ENCODE measurements at regions not wholly inside any gene's neighbourhood (a gene's known extent, or its start where the extent isn't known, plus 50 kb on each side); places are given as distances from the start of the nearest gene placed in this dataset.

- H3K4me1 ChIP-seq = peaks cover 5% of the 10 kb centered on the region
- H3K27me3 ChIP-seq = no peaks in the 10 kb centered on the region
- H3K36me3 ChIP-seq = no peaks in the 10 kb centered on the region
- H3K9me3 ChIP-seq = no peaks in the 10 kb centered on the region
- DNase-seq (ENCODE audit: low spot score in 2 of 2) = no peak
- TF ChIP-seq POLR2AphosphoS5 (IDR thresholded peaks at IDR 0.05) (no peak), EP300 (IDR thresholded peaks at IDR 0.05) (no peak), POLR2A (IDR thresholded peaks at IDR 0.05) (no peak)
- no peak overlapping the region for H3K27ac ChIP-seq
- WGBS = 87% methylated on average over 1 of the region's 1 CpG
- H3K4me3 ChIP-seq = no peak overlapping the region
Observed at GRCh38 chr5:56574778-56575177, 240.6 kb upstream of the MAP3K1 start.

DNA sequence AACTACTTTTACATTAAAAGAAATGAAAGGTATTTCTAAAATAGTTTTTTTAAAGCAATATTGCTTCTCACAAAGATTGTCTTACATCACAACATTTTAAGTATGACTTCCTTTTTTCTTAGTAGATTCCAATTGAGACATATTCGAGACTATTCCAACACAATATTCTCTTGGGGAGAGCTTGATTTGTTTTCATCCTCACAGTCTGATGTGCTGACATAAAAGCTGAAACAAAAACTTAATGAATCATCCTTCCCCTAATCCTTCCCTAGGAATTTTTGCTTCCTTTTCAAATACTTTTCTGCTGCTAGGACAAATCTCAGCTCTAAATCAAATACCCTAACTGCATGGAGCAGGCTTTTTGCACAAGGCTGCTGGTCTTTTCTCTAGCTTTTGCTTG lies 245.8 kb upstream of the MAP3K1 start:
- no peak overlapping the region for H3K4me3 ChIP-seq

GRCh38 chr5:56569076-56569475 lies 246.3 kb upstream of the MAP3K1 start:
- no peaks in the 10 kb centered on the region for H3K9me3 ChIP-seq
- no peak for DNase-seq (ENCODE audit: low spot score in 2 of 2)
- no peak overlapping the region for H3K4me3 ChIP-seq
- 53% methylated on average over 3 of the region's 3 CpGs for WGBS
- TF ChIP-seq EP300 (IDR thresholded peaks at IDR 0.05) (no peak), POLR2AphosphoS5 (IDR thresholded peaks at IDR 0.05) (no peak), CTCF (IDR thresholded peaks at IDR 0.05) (no peak), POLR2A (IDR thresholded peaks at IDR 0.05) (no peak)
- peaks cover 27% of the 10 kb centered on the region for H3K4me1 ChIP-seq
- H3K36me3 ChIP-seq = no peaks in the 10 kb centered on the region
- H3K27me3 ChIP-seq = no peaks in the 10 kb centered on the region
- H3K27ac ChIP-seq = no peak overlapping the region

More for the DNA sequence above, 245.8 kb upstream of the MAP3K1 start:
- H3K27ac ChIP-seq = no peak overlapping the region
- no peaks in the 10 kb centered on the region for H3K9me3 ChIP-seq
- TF ChIP-seq POLR2A (IDR thresholded peaks at IDR 0.05) = no peak
- TF ChIP-seq POLR2AphosphoS5 (IDR thresholded peaks at IDR 0.05) = no peak
- no peak for TF ChIP-seq EP300 (IDR thresholded peaks at IDR 0.05)
- TF ChIP-seq CTCF (IDR thresholded peaks at IDR 0.05) = no peak
- H3K4me1 ChIP-seq = peaks cover 24% of the 10 kb centered on the region
- WGBS = 20% methylated on average over 1 of the region's 1 CpG
- no peak for DNase-seq (ENCODE audit: low spot score in 2 of 2)
- H3K27me3 ChIP-seq = no peaks in the 10 kb centered on the region
- H3K36me3 ChIP-seq = no peaks in the 10 kb centered on the region

DNA sequence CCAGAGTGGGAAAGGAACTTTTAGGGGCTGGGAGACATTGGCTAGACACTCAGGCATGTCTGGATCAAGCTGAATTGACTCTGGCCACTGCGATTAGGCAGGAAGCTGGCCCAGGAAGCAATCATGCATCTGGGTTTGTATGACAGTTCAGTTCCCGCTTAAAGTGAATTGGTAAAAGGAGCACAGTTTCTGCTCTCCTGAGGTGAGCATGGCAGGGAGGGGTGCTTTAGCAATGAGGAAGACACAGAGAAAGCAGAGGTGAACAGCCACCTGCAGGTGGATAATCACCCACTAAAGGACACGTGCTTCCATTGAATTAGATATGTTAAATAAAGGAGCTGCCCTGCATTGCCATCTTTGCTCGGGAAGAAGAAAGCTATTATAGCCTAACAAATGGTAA lies 248.1 kb upstream of the MAP3K1 start:
- DNase-seq (ENCODE audit: low spot score in 2 of 2) = no peak
- no peak overlapping the region for H3K27ac ChIP-seq
- H3K9me3 ChIP-seq = no peaks in the 10 kb centered on the region
- TF ChIP-seq EP300 (IDR thresholded peaks at IDR 0.05) (no peak), CTCF (IDR thresholded peaks at IDR 0.05) (no peak), POLR2AphosphoS5 (IDR thresholded peaks at IDR 0.05) (no peak), POLR2A (IDR thresholded peaks at IDR 0.05) (no peak)
- no peaks in the 10 kb centered on the region for H3K27me3 ChIP-seq
- no peaks in the 10 kb centered on the region for H3K36me3 ChIP-seq
- H3K4me1 ChIP-seq = peaks cover 32% of the 10 kb centered on the region
- H3K4me3 ChIP-seq = no peak overlapping the region
- 95% methylated on average over 4 of the region's 4 CpGs for WGBS

GRCh38 chr5:56566374-56567249 lies 248.7 kb upstream of the MAP3K1 start:
- no peaks in the 10 kb centered on the region for H3K9me3 ChIP-seq
- no peak overlapping the region for H3K4me3 ChIP-seq
- peaks cover 34% of the 10 kb centered on the region for H3K4me1 ChIP-seq
- H3K36me3 ChIP-seq = no peaks in the 10 kb centered on the region
- TF ChIP-seq CTCF (IDR thresholded peaks at IDR 0.05) (no peak), POLR2A (IDR thresholded peaks at IDR 0.05) (no peak), POLR2AphosphoS5 (IDR thresholded peaks at IDR 0.05) (no peak), EP300 (IDR thresholded peaks at IDR 0.05) (no peak)
- no peak for DNase-seq (ENCODE audit: low spot score in 2 of 2)
- H3K27me3 ChIP-seq = no peaks in the 10 kb centered on the region
- WGBS = 89% methylated on average over 12 of the region's 12 CpGs
- H3K27ac ChIP-seq = no peak overlapping the region

Measured in suprapubic skin (tissue), 4 donors.